Gastroesophageal sphincter (tissue), 3 donors: ENCODE measurements at regions not wholly inside any gene's neighbourhood (a gene's known extent, or its start where the extent isn't known, plus 50 kb on each side); places are given as distances from the start of the nearest gene placed in this dataset.

Experiments
- CTCF ChIP-seq, 4 experiments: fragments of 200-600 bp in 2 of 4; fragments of 450-650 bp in 2 of 4; sonication (generic) in 1 of 4; IDR thresholded peaks; one replicate each; pipeline ENCODE4 v1.5.1; 2017 to 2019; ENCODE audit warnings: antibody characterized with exemption in 4 of 4, mild to moderate bottlenecking in 2 of 4, moderate library complexity in 2 of 4
- POLR2A ChIP-seq, 2 donors: fragments of 450-650 bp; IDR thresholded peaks; one replicate each; pipeline ENCODE4 v1.6.1; 2017; ENCODE audit warnings: antibody characterized with exemption in 2 of 2, mild to moderate bottlenecking in 2 of 2, moderate library complexity in 1 of 2

- TF ChIP-seq CTCF (IDR thresholded peaks at IDR 0.05) (no peak), POLR2A (IDR thresholded peaks at IDR 0.05) (no peak)
Measured at GRCh38 chr2:153394247-153394646, 84.3 kb downstream of the RPRM start.
